ENCODE measurements at regions not wholly inside any gene's neighbourhood (a gene's known extent, or its start where the extent isn't known, plus 50 kb on each side); places are given as distances from the start of the nearest gene placed in this dataset.
"Not testable (repeated sequence)": the region's sequence is repeated elsewhere in the genome, so short reads cannot be mapped to it uniquely, and the experiment has no call there.

- no peak for DNase-seq
Observed at GRCh38 chr4:175033162-175033561, 115.0 kb downstream of the ADAM29 start.

- DNase-seq = no peak
Observed at GRCh38 chr4:175034007-175034406, 115.8 kb downstream of the ADAM29 start.

- DNase-seq = no peak
Observed at GRCh38 chr4:175034986-175035705, 117.0 kb downstream of the ADAM29 start.

- DNase-seq = no peak
Observed at GRCh38 chr4:175035905-175036304, 117.7 kb downstream of the ADAM29 start.

- DNase-seq = no peak
Observed at GRCh38 chr4:175048111-175048784, 130.1 kb downstream of the ADAM29 start.

GRCh38 chr4:175048906-175049305 is 130.7 kb downstream of the ADAM29 start:
- DNase-seq = no peak

GRCh38 chr4:175051974-175052373 is 133.8 kb downstream of the ADAM29 start:
- DNase-seq = no peak

GRCh38 chr4:175054980-175055379 is 136.8 kb downstream of the ADAM29 start:
- no peak for DNase-seq

GRCh38 chr4:175062183-175062592 is 144.0 kb downstream of the ADAM29 start:
- DNase-seq = no peak

- DNase-seq = no peak
Observed at GRCh38 chr4:175065228-175065627, 147.1 kb downstream of the ADAM29 start.

- DNase-seq = no peak
Observed at GRCh38 chr4:175066923-175067627, 148.9 kb downstream of the ADAM29 start.

- no peak for DNase-seq
Observed at GRCh38 chr4:175068266-175068665, 150.1 kb downstream of the ADAM29 start.

- no peak for DNase-seq
Observed at GRCh38 chr4:175070444-175070843, 152.3 kb downstream of the ADAM29 start.

- DNase-seq = no peak
Observed at GRCh38 chr4:175071123-175071522, 153.0 kb downstream of the ADAM29 start.

- no peak for DNase-seq
Observed at GRCh38 chr4:175087145-175087544, 169.0 kb downstream of the ADAM29 start.

- DNase-seq = no peak
Observed at GRCh38 chr4:175090116-175090515, 172.0 kb downstream of the ADAM29 start.

- no peak for DNase-seq
Observed at GRCh38 chr4:175091649-175092048, 173.5 kb downstream of the ADAM29 start.

GRCh38 chr4:175092114-175092513 is 174.0 kb downstream of the ADAM29 start:
- no peak for DNase-seq

- DNase-seq = not testable (repeated sequence)
Observed at GRCh38 chr4:175093055-175093454, 174.9 kb downstream of the ADAM29 start.

- no peak for DNase-seq
Observed at GRCh38 chr4:175103403-175103802, 185.2 kb downstream of the ADAM29 start.

- no peak for DNase-seq
Observed at GRCh38 chr4:175106301-175106700, 188.1 kb downstream of the ADAM29 start.

- DNase-seq = no peak
Observed at GRCh38 chr4:175109933-175110332, 191.8 kb downstream of the ADAM29 start.
